IMR-90 (cell line): ENCODE measurements at regions not wholly inside any gene's neighbourhood (a gene's known extent, or its start where the extent isn't known, plus 50 kb on each side); places are given as distances from the start of the nearest gene placed in this dataset.

ENCODE experiments used
- ATAC-seq: fragments of 200-7000 bp; cut with Tn5 transposase; 2 replicates; pipeline ENCODE4 v1.9.1; 2020; ENCODE audit warnings: low read depth, mild to moderate bottlenecking, moderate library complexity
- BruUV-seq: library from RNA; stranded (reverse); fragments of 400-500 nt; replicated peaks from 2 replicates; lab custom pipeline; 2021; lab: Mats Ljungman, UMichigan
- CTCF ChIA-PET: fragments of 300-600 bp; formaldehyde crosslinking; extraction: SDS; loops from one replicate; lab custom pipeline; 2021; ENCODE audit warnings: antibody characterized with exemption; lab: Yijun Ruan, JAX
- POLR2A ChIA-PET: fragments of 300-600 bp; sonication (Branson Sonifier 250); formaldehyde crosslinking; loops from one replicate; lab custom pipeline; 2022; ENCODE audit warnings: antibody characterized with exemption; ENCODE audit not compliant: unreplicated experiment; lab: Charles Lee
- DNase-seq: peaks from one replicate; pipeline ENCODE4 v3.0.0; 2013
- H2AFZ ChIP-seq: replicated peaks from 2 replicates; pipeline ENCODE3; 2013; ENCODE audit warnings: low read length, mild to moderate bottlenecking; ENCODE audit not compliant: poor library complexity
- H2AK5ac ChIP-seq: 2 replicates; pipeline ENCODE4 v1.6.1; 2013; ENCODE audit warnings: low read depth, low read length, inconsistent platforms
- H2AK9ac ChIP-seq: replicated peaks from 2 replicates; pipeline ENCODE3; 2013; ENCODE audit warnings: mild to moderate bottlenecking, low read depth, low read length, moderate library complexity; ENCODE audit not compliant: poor library complexity
- H2BK120ac ChIP-seq: 2 replicates; pipeline ENCODE4 v1.6.1; 2013; ENCODE audit warnings: low read depth, low read length, inconsistent platforms
- H2BK15ac ChIP-seq: 3 replicates; pipeline ENCODE4 v1.6.1; 2013; ENCODE audit warnings: low read depth, low read length, inconsistent platforms
- H2BK20ac ChIP-seq: 2 replicates; pipeline ENCODE4 v1.6.1; 2013; ENCODE audit warnings: low read depth, mild to moderate bottlenecking, inconsistent platforms, low read length, moderate library complexity
- H2BK5ac ChIP-seq: 2 replicates; pipeline ENCODE4 v1.6.1; 2013; ENCODE audit warnings: mild to moderate bottlenecking, low read depth, low read length, inconsistent platforms; ENCODE audit not compliant: poor library complexity, severe bottlenecking
- H3K14ac ChIP-seq: replicated peaks from 2 replicates; pipeline ENCODE4 v1.6.1; 2013; ENCODE audit warnings: low read depth, low read length, inconsistent platforms
- H3K18ac ChIP-seq: 2 replicates; pipeline ENCODE4 v1.6.1; 2013; ENCODE audit warnings: low read depth, low read length, control low read depth
- H3K23ac ChIP-seq: 2 replicates; pipeline ENCODE4 v1.6.1; 2013; ENCODE audit warnings: low read depth, low read length, inconsistent platforms
- H3K27ac ChIP-seq: 2 replicates; pipeline ENCODE4 v1.5.1; 2013; ENCODE audit warnings: mild to moderate bottlenecking, control low read depth, low read length; ENCODE audit not compliant: insufficient read depth
- H3K27me3 ChIP-seq: 2 replicates; pipeline ENCODE4 v1.6.1; 2013; ENCODE audit warnings: low read length; ENCODE audit not compliant: control insufficient read depth, insufficient read depth
- H3K36me3 ChIP-seq: 2 replicates; pipeline ENCODE4 v1.6.1; 2013; ENCODE audit warnings: low read length, mixed read lengths; ENCODE audit not compliant: control insufficient read depth, insufficient read depth
- H3K4ac ChIP-seq: 2 replicates; pipeline ENCODE4 v1.6.1; 2013; ENCODE audit warnings: low read depth, low read length, inconsistent platforms
- H3K4me1 ChIP-seq: 2 replicates; pipeline ENCODE4 v1.6.1; 2013; ENCODE audit warnings: low read length, mixed read lengths; ENCODE audit not compliant: control insufficient read depth, insufficient read depth
- H3K4me2 ChIP-seq: 2 replicates; pipeline ENCODE4 v1.6.1; 2013; ENCODE audit warnings: low read depth, mild to moderate bottlenecking, control low read depth, low read length, moderate library complexity
- H3K4me3 ChIP-seq: 2 replicates; pipeline ENCODE4 v1.5.1; 2013; ENCODE audit warnings: low read depth, mild to moderate bottlenecking, control low read depth, low read length, moderate library complexity; ENCODE audit not compliant: insufficient read depth
- H3K56ac ChIP-seq: 2 replicates; pipeline ENCODE4 v1.6.1; 2013; ENCODE audit warnings: low read length, inconsistent platforms; ENCODE audit not compliant: insufficient read depth; ENCODE audit errors: extremely low read depth
- H3K79me1 ChIP-seq, 2 experiments: 2 replicates each; pipeline ENCODE4 v1.6.1; 2013; ENCODE audit warnings: low read length in 2 of 2, inconsistent platforms in 1 of 2, low read depth in 1 of 2
- H3K9ac ChIP-seq: 2 replicates; pipeline ENCODE4 v1.6.1; 2013; ENCODE audit warnings: low read depth, low read length, control low read depth
- H3K9me1 ChIP-seq: 2 replicates; pipeline ENCODE4 v1.6.1; 2013; ENCODE audit warnings: low read length, inconsistent platforms; ENCODE audit not compliant: insufficient read depth
- H3K9me3 ChIP-seq: 2 replicates; pipeline ENCODE4 v1.6.1; 2013; ENCODE audit warnings: low read length; ENCODE audit not compliant: control insufficient read depth, insufficient read depth
- H4K20me1 ChIP-seq: 2 replicates; pipeline ENCODE4 v1.6.1; 2013; ENCODE audit warnings: low read length, inconsistent platforms; ENCODE audit not compliant: insufficient read depth
- H4K5ac ChIP-seq: 2 replicates; pipeline ENCODE4 v1.6.1; 2013; ENCODE audit warnings: mild to moderate bottlenecking, low read depth, low read length, control low read depth
- H4K8ac ChIP-seq, 2 experiments: 2 replicates each; pipeline ENCODE4 v1.6.1; 2013; ENCODE audit warnings: low read depth in 2 of 2, low read length in 2 of 2, control low read depth in 1 of 2, inconsistent platforms in 1 of 2
- H4K91ac ChIP-seq: 2 replicates; pipeline ENCODE4 v1.6.1; 2013; ENCODE audit warnings: low read depth, low read length, inconsistent platforms; ENCODE audit not compliant: insufficient read depth
- CEBPB ChIP-seq: IDR thresholded peaks from 2 replicates; pipeline ENCODE4 v1.6.1; 2012; ENCODE audit warnings: low read depth, low read length, improper control_type of control experiment
- CHD1 ChIP-seq: IDR thresholded peaks from 2 replicates; pipeline ENCODE4 v1.6.1; 2012; ENCODE audit warnings: low read depth, low read length, improper control_type of control experiment
- CTCF ChIP-seq: conservative IDR thresholded peaks from 2 replicates; pipeline ENCODE4 v1.5.1; 2012; ENCODE audit warnings: mild to moderate bottlenecking, low read depth, low read length, improper control_type of control experiment
- ELK1 ChIP-seq: fragments of 150-350 bp; IDR thresholded peaks from 2 replicates; pipeline ENCODE4 v1.6.1; 2016; ENCODE audit warnings: low read depth, mild to moderate bottlenecking, low read length, moderate library complexity, borderline replicate concordance
- FOS ChIP-seq: fragments of 150-350 bp; IDR thresholded peaks from 2 replicates; pipeline ENCODE4 v1.6.1; 2016; ENCODE audit warnings: low read depth, low read length
- MAFK ChIP-seq: IDR thresholded peaks from 2 replicates; pipeline ENCODE4 v1.6.1; 2012; ENCODE audit warnings: low read depth, low read length, improper control_type of control experiment
- MAZ ChIP-seq: IDR thresholded peaks from 2 replicates; pipeline ENCODE4 v1.6.1; 2012; ENCODE audit warnings: low read depth, mild to moderate bottlenecking, low read length, improper control_type of control experiment, moderate library complexity, borderline replicate concordance
- MXI1 ChIP-seq: IDR thresholded peaks from 2 replicates; pipeline ENCODE4 v1.6.1; 2012; ENCODE audit warnings: low read depth, mild to moderate bottlenecking, low read length, moderate library complexity, borderline replicate concordance
- NFE2L2 ChIP-seq: fragments of 150-350 bp; IDR thresholded peaks from 2 replicates; pipeline ENCODE4 v1.6.1; 2016; ENCODE audit warnings: low read depth, mild to moderate bottlenecking, low read length
- RAD21 ChIP-seq: IDR thresholded peaks from 2 replicates; pipeline ENCODE4 v1.6.1; 2012; ENCODE audit warnings: low read length, improper control_type of control experiment
- RFX5 ChIP-seq: IDR thresholded peaks from 2 replicates; pipeline ENCODE4 v1.8.0; 2012; ENCODE audit warnings: low read depth, mild to moderate bottlenecking, low read length, moderate library complexity
- SMC3 ChIP-seq: fragments of 150-350 bp; IDR thresholded peaks from 2 replicates; pipeline ENCODE4 v1.6.1; 2016; ENCODE audit warnings: low read depth, mild to moderate bottlenecking, antibody characterized with exemption, low read length, moderate library complexity
- WGBS, 2 experiments: methylation state at CpG; one replicate each; pipeline versions ENCODE4 v1.1.5 to v1.1.7; 2013; ENCODE audit warnings: missing lambda C conversion rate in 2 of 2; ENCODE audit not compliant: insufficient read length in 1 of 2; ENCODE audit errors: extremely low coverage in 2 of 2; 5-methylcytosine and 5-hydroxymethylcytosine counted together
- dilution Hi-C: fragments of 300-500 bp; cut with HindIII; formaldehyde crosslinking; loops from one replicate; pipeline ENCODE4 v1.14.3; 2018; ENCODE audit warnings: low sequenced_read_pairs; ENCODE audit not compliant: unreplicated experiment
- in situ Hi-C: fragments of 300-500 bp; cut with MboI; formaldehyde crosslinking; loops from 3 replicates; pipeline ENCODE4 v1.14.3; 2019; ENCODE audit warnings: low sequenced_read_pairs, inconsistent platforms, mixed read lengths
- intact Hi-C: fragments of 100-400 bp; cut with micrococcal nuclease; formaldehyde crosslinking; loops from 2 replicates; pipeline ENCODE4 v1.10.0; 2022

- no peak overlapping the region for H3K23ac ChIP-seq
- peak overlapping the region; percentile 30; the same call in 1 of the 3 replicates for H2BK15ac ChIP-seq
- no peak overlapping the region for H3K4me3 ChIP-seq
- no peaks in the 10 kb centered on the region for H3K9me3 ChIP-seq
- H3K27ac ChIP-seq: no peak overlapping the region
- CTCF ChIA-PET: interaction anchor here (1.0 kb wide), 1 partner anchor 45 kb away, joined by 6 read pairs; no protein-coding TSS in a partner anchor
- no peak overlapping the region for H3K56ac ChIP-seq
- H3K14ac ChIP-seq: 0 out of 2 replicates have a peak overlapping the region, but pooled peaks have one; percentile 40
- no peak overlapping the region for H4K91ac ChIP-seq
- H4K8ac ChIP-seq: no peak overlapping the region
- H3K4me1 ChIP-seq: peaks cover 23% of the 10 kb centered on the region
- H3K36me3 ChIP-seq: no peaks in the 10 kb centered on the region
- no peak overlapping the region for H4K5ac ChIP-seq
- no TSS peak for BruUV-seq
- H3K79me1 ChIP-seq: no peaks in the 10 kb centered on the region
- peak overlapping the region; percentile 12; the same call in 1 of the 2 replicates for H2AK5ac ChIP-seq
- DNase-seq: no peak
- H2BK120ac ChIP-seq: no peak overlapping the region
- TF ChIP-seq MAZ: no peak
- TF ChIP-seq ELK1: no peak
- TF ChIP-seq CHD1: no peak
- TF ChIP-seq MAFK: no peak
- no peak for TF ChIP-seq FOS
- no peak for TF ChIP-seq CEBPB
- TF ChIP-seq SMC3: no peak
- no peak for TF ChIP-seq CTCF
- no peak for TF ChIP-seq RAD21
- no peak for TF ChIP-seq NFE2L2
- TF ChIP-seq MXI1: no peak
- TF ChIP-seq RFX5: no peak
- no peak overlapping the region for H3K18ac ChIP-seq
- no peaks in the 10 kb centered on the region for H3K27me3 ChIP-seq
- no peaks in the 10 kb centered on the region for H4K20me1 ChIP-seq
- H3K9me1 ChIP-seq: peaks cover 7% of the 10 kb centered on the region
- no peak overlapping the region for H2BK20ac ChIP-seq
- no peak for ATAC-seq
- H3K4me2 ChIP-seq: no peak overlapping the region
- no peak overlapping the region for H2BK5ac ChIP-seq
- H3K9ac ChIP-seq: no peak overlapping the region
- in situ Hi-C loops: no loop called here
- dilution Hi-C loops: no loop called here
- intact Hi-C loops: loop anchor here (5.0 kb wide), 1 partner anchor 518 kb away; no protein-coding TSS in a partner anchor
- H3K4ac ChIP-seq: no peak overlapping the region
- no CpG with 5 or more reads among the region's 1 CpG for WGBS, 2 experiments
- POLR2A ChIA-PET: no interaction called here
- H2AFZ ChIP-seq: no peak overlapping the region
- no peak overlapping the region for H2AK9ac ChIP-seq
Observed at GRCh38 chr2:160924936-160925353, 235.3 kb upstream of the TANK start.
